GM18499 (cell line): ENCODE measurements at regions not wholly inside any gene's neighbourhood (a gene's known extent, or its start where the extent isn't known, plus 50 kb on each side); places are given as distances from the start of the nearest gene placed in this dataset.
"Not testable (repeated sequence)": the region's sequence is repeated elsewhere in the genome, so short reads cannot be mapped to it uniquely, and the experiment has no call there.

Experiments
- ATAC-seq: cut with Tn5 transposase; IDR thresholded peaks from one replicate; pipeline ENCODE4 v1.9.1; 2021; ENCODE audit warnings: moderate number of reproducible peaks; ENCODE audit not compliant: insufficient read depth, unreplicated experiment

GRCh38 chr6:94559829-94560537, 1017.4 kb upstream of the MANEA start:
- ATAC-seq: no peak

GRCh38 chr6:94557207-94557606, 1020.1 kb upstream of the MANEA start:
- not testable (repeated sequence) for ATAC-seq

GRCh38 chr6:94548201-94548600, 1029.1 kb upstream of the MANEA start:
- no peak for ATAC-seq

GRCh38 chr6:94535798-94536197, 1041.5 kb upstream of the MANEA start:
- no peak for ATAC-seq

- ATAC-seq: no peak
Observed at GRCh38 chr6:94511502-94512088, 1065.7 kb upstream of the MANEA start.

GRCh38 chr6:94510877-94511276, 1066.5 kb upstream of the MANEA start:
- no peak for ATAC-seq

- ATAC-seq: no peak
Observed at GRCh38 chr6:94501516-94501915, 1075.8 kb upstream of the MANEA start.

- ATAC-seq: no peak
Observed at GRCh38 chr6:94498099-94498498, 1078.7 kb upstream of the EPHA7 start.

GRCh38 chr6:94494500-94494899, 1075.1 kb upstream of the EPHA7 start:
- ATAC-seq: no peak

GRCh38 chr6:94487371-94487770, 1068.0 kb upstream of the EPHA7 start:
- no peak for ATAC-seq

GRCh38 chr6:94478133-94479005, 1059.0 kb upstream of the EPHA7 start:
- ATAC-seq: no peak

GRCh38 chr6:94468830-94469229, 1049.5 kb upstream of the EPHA7 start:
- no peak for ATAC-seq

- no peak for ATAC-seq
Observed at GRCh38 chr6:94464018-94464510, 1044.7 kb upstream of the EPHA7 start.

- ATAC-seq: no peak
Observed at GRCh38 chr6:94463306-94463705, 1043.9 kb upstream of the EPHA7 start.

- ATAC-seq: no peak
Observed at GRCh38 chr6:94462231-94462630, 1042.9 kb upstream of the EPHA7 start.

- no peak for ATAC-seq
Observed at GRCh38 chr6:94456266-94456665, 1036.9 kb upstream of the EPHA7 start.

GRCh38 chr6:94454231-94454630, 1034.9 kb upstream of the EPHA7 start:
- ATAC-seq: no peak

- no peak for ATAC-seq
Observed at GRCh38 chr6:94446120-94446519, 1026.8 kb upstream of the EPHA7 start.

GRCh38 chr6:94443701-94444100, 1024.3 kb upstream of the EPHA7 start:
- no peak for ATAC-seq

GRCh38 chr6:94424692-94425091, 1005.3 kb upstream of the EPHA7 start:
- ATAC-seq: no peak

GRCh38 chr6:94417363-94417762, 998.0 kb upstream of the EPHA7 start:
- no peak for ATAC-seq
